NT2/D1 (cell line): ENCODE measurements at regions not wholly inside any gene's neighbourhood (a gene's known extent, or its start where the extent isn't known, plus 50 kb on each side); places are given as distances from the start of the nearest gene placed in this dataset.

ENCODE experiments used
- SUZ12 ChIP-seq: IDR thresholded peaks from 2 replicates; pipeline ENCODE4 v1.6.1; 2011; ENCODE audit not compliant: insufficient read length, insufficient read depth; ENCODE audit errors: extremely low read depth
- ZNF274 ChIP-seq: IDR thresholded peaks from 2 replicates; pipeline ENCODE4 v1.6.1; 2011; ENCODE audit warnings: mild to moderate bottlenecking, low read depth, low read length

GRCh38 chr6:154920495-154921200 is 74.5 kb upstream of the TIAM2 start:
- no peak for TF ChIP-seq ZNF274
- no peak for TF ChIP-seq SUZ12
